Esophagus squamous epithelium (tissue), 4 donors: ENCODE measurements at regions not wholly inside any gene's neighbourhood (a gene's known extent, or its start where the extent isn't known, plus 50 kb on each side); places are given as distances from the start of the nearest gene placed in this dataset.

Experiments
- CTCF ChIP-seq, 6 experiments: fragments of 450-650 bp in 4 of 6; fragments of 200-600 bp in 2 of 6; sonication (generic) in 2 of 6; IDR thresholded peaks; one replicate each; pipeline ENCODE4 v1.5.1; 2016 to 2019; ENCODE audit warnings: antibody characterized with exemption in 6 of 6, mild to moderate bottlenecking in 4 of 6, moderate library complexity in 4 of 6
- POLR2A ChIP-seq, 4 donors: fragments of 450-650 bp; IDR thresholded peaks; one replicate each; pipeline ENCODE4 v1.6.1; 2017; ENCODE audit warnings: antibody characterized with exemption in 4 of 4, mild to moderate bottlenecking in 4 of 4, moderate library complexity in 3 of 4

- TF ChIP-seq CTCF (IDR thresholded peaks at IDR 0.05), result no peak
- TF ChIP-seq POLR2A (IDR thresholded peaks at IDR 0.05), result no peak
Measured at GRCh38 chr16:26430618-26431017, 636.1 kb upstream of the C16orf82 start.
